NCI-H1694 treated with DMSO at 0.1 percent for 48 hours (cell line): ENCODE measurements at regions not wholly inside any gene's neighbourhood (a gene's known extent, or its start where the extent isn't known, plus 50 kb on each side); places are given as distances from the start of the nearest gene placed in this dataset.

Experiments used
- DNase-seq: peaks from one replicate; lab custom pipeline; 2025; lab: John Stamatoyannopoulos, UW

GRCh38 chr4:4735870-4736269 lies 123.6 kb upstream of the MSX1 start:
- DNase-seq: no peak

- DNase-seq: no peak
Observed at GRCh38 chr4:4735136-4735750, 124.2 kb upstream of the MSX1 start.

GRCh38 chr4:4734425-4734824 lies 125.0 kb upstream of the MSX1 start:
- DNase-seq: no peak

GRCh38 chr4:4733663-4734062 lies 125.8 kb upstream of the MSX1 start:
- DNase-seq: no peak

GRCh38 chr4:4730249-4730648 lies 129.2 kb upstream of the MSX1 start:
- no peak for DNase-seq

GRCh38 chr4:4729206-4729605 lies 130.3 kb upstream of the MSX1 start:
- no peak for DNase-seq

- no peak for DNase-seq
Observed at GRCh38 chr4:4727536-4727935, 131.9 kb upstream of the MSX1 start.

- DNase-seq: no peak
Observed at GRCh38 chr4:4726051-4726450, 133.4 kb upstream of the MSX1 start.

- no peak for DNase-seq
Observed at GRCh38 chr4:4724321-4724720, 135.1 kb upstream of the MSX1 start.

- no peak for DNase-seq
Observed at GRCh38 chr4:4721636-4722035, 137.8 kb upstream of the MSX1 start.

- no peak for DNase-seq
Observed at GRCh38 chr4:4720646-4721045, 138.8 kb upstream of the MSX1 start.

GRCh38 chr4:4719436-4719835 lies 140.0 kb upstream of the MSX1 start:
- DNase-seq: no peak

GRCh38 chr4:4717692-4718091 lies 141.8 kb upstream of the MSX1 start:
- DNase-seq: no peak

GRCh38 chr4:4714331-4714730 lies 145.1 kb upstream of the MSX1 start:
- DNase-seq: no peak

- no peak for DNase-seq
Observed at GRCh38 chr4:4712800-4713528, 146.5 kb upstream of the MSX1 start.

- DNase-seq: no peak
Observed at GRCh38 chr4:4711902-4712301, 147.6 kb upstream of the MSX1 start.

GRCh38 chr4:4709736-4710135 lies 149.7 kb upstream of the MSX1 start:
- no peak for DNase-seq

- peak; percentile 3 for DNase-seq
Observed at GRCh38 chr4:4704267-4704666, 155.2 kb upstream of the MSX1 start.

GRCh38 chr4:4697584-4697983 lies 155.7 kb upstream of the STX18 start:
- no peak for DNase-seq

- DNase-seq: no peak
Observed at GRCh38 chr4:4696530-4696929, 154.7 kb upstream of the STX18 start.

- DNase-seq: no peak
Observed at GRCh38 chr4:4695497-4695896, 153.6 kb upstream of the STX18 start.

GRCh38 chr4:4694827-4695226 lies 153.0 kb upstream of the STX18 start:
- DNase-seq: no peak

GRCh38 chr4:4694296-4694772 lies 152.5 kb upstream of the STX18 start:
- no peak for DNase-seq

GRCh38 chr4:4693755-4694295 lies 152.0 kb upstream of the STX18 start:
- DNase-seq: no peak
